Head of caudate nucleus (tissue), 42 donors: ENCODE measurements at regions not wholly inside any gene's neighbourhood (a gene's known extent, or its start where the extent isn't known, plus 50 kb on each side); places are given as distances from the start of the nearest gene placed in this dataset.
"Not testable (repeated sequence)": the region's sequence is repeated elsewhere in the genome, so short reads cannot be mapped to it uniquely, and the experiment has no call there.

Experiments
- DNase-seq, 42 donors: peaks; one replicate each; pipeline versions ENCODE4 v3.0.0 to v3.0.0-alpha.2; 2020 to 2021; ENCODE audit warnings: mixed read lengths in 7 of 42
- intact Hi-C: fragments of 100-400 bp; cut with DNase I; formaldehyde crosslinking; loops from one replicate; pipeline ENCODE4 v1.15.0; 2022

GRCh38 chr9:126053913-126054312 is 272.7 kb upstream of the MVB12B start:
- intact Hi-C loops = no loop called here
- peak in 1 of 42 donors; percentile 4 for DNase-seq

- intact Hi-C loops = no loop called here
- peak in 1 of 42 donors; percentile 5 for DNase-seq
Measured at GRCh38 chr9:126055381-126055985, 271.1 kb upstream of the MVB12B start.

- intact Hi-C loops = no loop called here
- peak in 1 of 42 donors; percentile 0 for DNase-seq
Measured at GRCh38 chr9:126056312-126057021, 270.2 kb upstream of the MVB12B start.

GRCh38 chr9:126057121-126057825 is 269.4 kb upstream of the MVB12B start:
- DNase-seq = peak in 1 of 42 donors; percentile 37

GRCh38 chr9:126058011-126058531 is 268.6 kb upstream of the MVB12B start:
- intact Hi-C loops = no loop called here
- DNase-seq = no peak

More at GRCh38 chr9:126057121-126057825, 269.4 kb upstream of the MVB12B start:
- intact Hi-C loops = no loop called here

- DNase-seq = no peak
- intact Hi-C loops = no loop called here
Measured at GRCh38 chr9:126058591-126058990, 268.0 kb upstream of the MVB12B start.

- intact Hi-C loops = no loop called here
- no peak for DNase-seq
Measured at GRCh38 chr9:126061575-126061974, 265.1 kb upstream of the MVB12B start.

GRCh38 chr9:126062158-126062886 is 264.3 kb upstream of the MVB12B start:
- intact Hi-C loops = no loop called here
- no peak for DNase-seq

GRCh38 chr9:126063326-126063725 is 263.3 kb upstream of the MVB12B start:
- intact Hi-C loops = no loop called here
- no peak for DNase-seq

- intact Hi-C loops = no loop called here
- no peak for DNase-seq
Measured at GRCh38 chr9:126066131-126066530, 260.5 kb upstream of the MVB12B start.

GRCh38 chr9:126067031-126067734 is 259.4 kb upstream of the MVB12B start:
- intact Hi-C loops = no loop called here
- no peak for DNase-seq

- intact Hi-C loops = no loop called here
- no peak for DNase-seq
Measured at GRCh38 chr9:126068534-126069230, 257.9 kb upstream of the MVB12B start.

- intact Hi-C loops = no loop called here
- no peak for DNase-seq
Measured at GRCh38 chr9:126069400-126069955, 257.2 kb upstream of the MVB12B start.

- intact Hi-C loops = no loop called here
- DNase-seq = no peak
Measured at GRCh38 chr9:126070058-126070655, 256.5 kb upstream of the MVB12B start.

- peak in 7 of 42 donors; percentile 3 to 57 (median 34) for DNase-seq
- intact Hi-C loops = no loop called here
Measured at GRCh38 chr9:126071076-126071750, 255.4 kb upstream of the MVB12B start.

- DNase-seq, intact Hi-C loops: not testable (repeated sequence)
Measured at GRCh38 chr9:126077656-126078055, 249.0 kb upstream of the MVB12B start.

GRCh38 chr9:126080641-126081040 is 246.0 kb upstream of the MVB12B start:
- intact Hi-C loops = no loop called here
- DNase-seq = no peak
